GM23338 (cell line): ENCODE measurements at regions not wholly inside any gene's neighbourhood (a gene's known extent, or its start where the extent isn't known, plus 50 kb on each side); places are given as distances from the start of the nearest gene placed in this dataset.

Source experiments
- CREB1 ChIP-seq: fragments of 250-450 bp; sonication (Bioruptor Pico); IDR thresholded peaks from 2 replicates; pipeline ENCODE4 v1.5.0; 2020; ENCODE audit warnings: low read depth, mild to moderate bottlenecking, moderate library complexity
- EZH2 ChIP-seq: fragments of 200-600 bp; sonication (generic); IDR thresholded peaks from one replicate; pipeline ENCODE4 v1.8.0; 2017; ENCODE audit warnings: antibody characterized with exemption, mild to moderate bottlenecking, low read depth; ENCODE audit not compliant: unreplicated experiment
- EZH2phosphoT487 ChIP-seq: fragments of 200-600 bp; sonication (generic); IDR thresholded peaks from one replicate; pipeline ENCODE4 v1.8.1; 2018; ENCODE audit warnings: antibody characterized with exemption; ENCODE audit not compliant: unreplicated experiment
- JUNB ChIP-seq: IDR thresholded peaks from one replicate; pipeline ENCODE4 v1.6.1; 2016; ENCODE audit warnings: antibody characterized with exemption; ENCODE audit not compliant: unreplicated experiment
- NANOG ChIP-seq: IDR thresholded peaks from 2 replicates; pipeline ENCODE4 v1.6.1; 2016; ENCODE audit warnings: antibody characterized with exemption, borderline replicate concordance
- POLR2AphosphoS5 ChIP-seq: IDR thresholded peaks from 2 replicates; pipeline ENCODE4 v1.6.1; 2016; ENCODE audit warnings: antibody characterized with exemption, low read depth
- REST ChIP-seq: IDR thresholded peaks from one replicate; pipeline ENCODE4 v1.6.1; 2018; ENCODE audit warnings: antibody characterized with exemption; ENCODE audit not compliant: unreplicated experiment
- STAT1 ChIP-seq: IDR thresholded peaks from one replicate; pipeline ENCODE4 v1.6.1; 2016; ENCODE audit warnings: antibody characterized with exemption; ENCODE audit not compliant: unreplicated experiment
- ZNF114 ChIP-seq: fragments of 250-450 bp; sonication (Bioruptor Pico); IDR thresholded peaks from 2 replicates; pipeline ENCODE4 v1.5.0; 2020; ENCODE audit warnings: mild to moderate bottlenecking, moderate library complexity
- ZNF331 ChIP-seq: fragments of 250-450 bp; sonication (Bioruptor Pico); IDR thresholded peaks from 2 replicates; pipeline ENCODE4 v1.5.0; 2020; ENCODE audit warnings: low read depth, mild to moderate bottlenecking, moderate library complexity
- TF ChIP-seq, protein P1 (sequence below), 2 experiments: fragments of 200-600 bp in 1 of 2; sonication (generic) in 1 of 2; conservative IDR thresholded peaks; 2 replicates each; pipeline versions ENCODE4 v1.5.1 to v1.6.1; 2016 to 2017; ENCODE audit warnings: antibody characterized with exemption in 2 of 2, low read depth in 2 of 2, mild to moderate bottlenecking in 2 of 2, moderate library complexity in 1 of 2
- TF ChIP-seq, protein P2 (sequence below): fragments of 250-450 bp; sonication (Bioruptor Pico); IDR thresholded peaks from 2 replicates; pipeline ENCODE4 v1.5.0; 2020; ENCODE audit warnings: mild to moderate bottlenecking, moderate library complexity
- TF ChIP-seq, protein P3 (sequence below): IDR thresholded peaks from 2 replicates; pipeline ENCODE4 v1.6.1; 2016; ENCODE audit warnings: antibody characterized with exemption

GRCh38 chr4:31058656-31059055, 338.5 kb downstream of the PCDH7 start:
- TF ChIP-seq EZH2 (no peak), POLR2AphosphoS5 (no peak), CREB1 (CRISPR knock-in tag) (no peak), STAT1 (no peak), JUNB (no peak), EZH2phosphoT487 (no peak), REST (no peak), ZNF114 (no peak), NANOG (no peak), ZNF331 (CRISPR knock-in tag) (no peak)
- TF ChIP-seq, protein P1, sequence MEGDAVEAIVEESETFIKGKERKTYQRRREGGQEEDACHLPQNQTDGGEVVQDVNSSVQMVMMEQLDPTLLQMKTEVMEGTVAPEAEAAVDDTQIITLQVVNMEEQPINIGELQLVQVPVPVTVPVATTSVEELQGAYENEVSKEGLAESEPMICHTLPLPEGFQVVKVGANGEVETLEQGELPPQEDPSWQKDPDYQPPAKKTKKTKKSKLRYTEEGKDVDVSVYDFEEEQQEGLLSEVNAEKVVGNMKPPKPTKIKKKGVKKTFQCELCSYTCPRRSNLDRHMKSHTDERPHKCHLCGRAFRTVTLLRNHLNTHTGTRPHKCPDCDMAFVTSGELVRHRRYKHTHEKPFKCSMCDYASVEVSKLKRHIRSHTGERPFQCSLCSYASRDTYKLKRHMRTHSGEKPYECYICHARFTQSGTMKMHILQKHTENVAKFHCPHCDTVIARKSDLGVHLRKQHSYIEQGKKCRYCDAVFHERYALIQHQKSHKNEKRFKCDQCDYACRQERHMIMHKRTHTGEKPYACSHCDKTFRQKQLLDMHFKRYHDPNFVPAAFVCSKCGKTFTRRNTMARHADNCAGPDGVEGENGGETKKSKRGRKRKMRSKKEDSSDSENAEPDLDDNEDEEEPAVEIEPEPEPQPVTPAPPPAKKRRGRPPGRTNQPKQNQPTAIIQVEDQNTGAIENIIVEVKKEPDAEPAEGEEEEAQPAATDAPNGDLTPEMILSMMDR (conservative IDR thresholded peaks at IDR 0.05; ENCODE audit: low read depth in 2 of 2) = no peak
- TF ChIP-seq, protein P2, sequence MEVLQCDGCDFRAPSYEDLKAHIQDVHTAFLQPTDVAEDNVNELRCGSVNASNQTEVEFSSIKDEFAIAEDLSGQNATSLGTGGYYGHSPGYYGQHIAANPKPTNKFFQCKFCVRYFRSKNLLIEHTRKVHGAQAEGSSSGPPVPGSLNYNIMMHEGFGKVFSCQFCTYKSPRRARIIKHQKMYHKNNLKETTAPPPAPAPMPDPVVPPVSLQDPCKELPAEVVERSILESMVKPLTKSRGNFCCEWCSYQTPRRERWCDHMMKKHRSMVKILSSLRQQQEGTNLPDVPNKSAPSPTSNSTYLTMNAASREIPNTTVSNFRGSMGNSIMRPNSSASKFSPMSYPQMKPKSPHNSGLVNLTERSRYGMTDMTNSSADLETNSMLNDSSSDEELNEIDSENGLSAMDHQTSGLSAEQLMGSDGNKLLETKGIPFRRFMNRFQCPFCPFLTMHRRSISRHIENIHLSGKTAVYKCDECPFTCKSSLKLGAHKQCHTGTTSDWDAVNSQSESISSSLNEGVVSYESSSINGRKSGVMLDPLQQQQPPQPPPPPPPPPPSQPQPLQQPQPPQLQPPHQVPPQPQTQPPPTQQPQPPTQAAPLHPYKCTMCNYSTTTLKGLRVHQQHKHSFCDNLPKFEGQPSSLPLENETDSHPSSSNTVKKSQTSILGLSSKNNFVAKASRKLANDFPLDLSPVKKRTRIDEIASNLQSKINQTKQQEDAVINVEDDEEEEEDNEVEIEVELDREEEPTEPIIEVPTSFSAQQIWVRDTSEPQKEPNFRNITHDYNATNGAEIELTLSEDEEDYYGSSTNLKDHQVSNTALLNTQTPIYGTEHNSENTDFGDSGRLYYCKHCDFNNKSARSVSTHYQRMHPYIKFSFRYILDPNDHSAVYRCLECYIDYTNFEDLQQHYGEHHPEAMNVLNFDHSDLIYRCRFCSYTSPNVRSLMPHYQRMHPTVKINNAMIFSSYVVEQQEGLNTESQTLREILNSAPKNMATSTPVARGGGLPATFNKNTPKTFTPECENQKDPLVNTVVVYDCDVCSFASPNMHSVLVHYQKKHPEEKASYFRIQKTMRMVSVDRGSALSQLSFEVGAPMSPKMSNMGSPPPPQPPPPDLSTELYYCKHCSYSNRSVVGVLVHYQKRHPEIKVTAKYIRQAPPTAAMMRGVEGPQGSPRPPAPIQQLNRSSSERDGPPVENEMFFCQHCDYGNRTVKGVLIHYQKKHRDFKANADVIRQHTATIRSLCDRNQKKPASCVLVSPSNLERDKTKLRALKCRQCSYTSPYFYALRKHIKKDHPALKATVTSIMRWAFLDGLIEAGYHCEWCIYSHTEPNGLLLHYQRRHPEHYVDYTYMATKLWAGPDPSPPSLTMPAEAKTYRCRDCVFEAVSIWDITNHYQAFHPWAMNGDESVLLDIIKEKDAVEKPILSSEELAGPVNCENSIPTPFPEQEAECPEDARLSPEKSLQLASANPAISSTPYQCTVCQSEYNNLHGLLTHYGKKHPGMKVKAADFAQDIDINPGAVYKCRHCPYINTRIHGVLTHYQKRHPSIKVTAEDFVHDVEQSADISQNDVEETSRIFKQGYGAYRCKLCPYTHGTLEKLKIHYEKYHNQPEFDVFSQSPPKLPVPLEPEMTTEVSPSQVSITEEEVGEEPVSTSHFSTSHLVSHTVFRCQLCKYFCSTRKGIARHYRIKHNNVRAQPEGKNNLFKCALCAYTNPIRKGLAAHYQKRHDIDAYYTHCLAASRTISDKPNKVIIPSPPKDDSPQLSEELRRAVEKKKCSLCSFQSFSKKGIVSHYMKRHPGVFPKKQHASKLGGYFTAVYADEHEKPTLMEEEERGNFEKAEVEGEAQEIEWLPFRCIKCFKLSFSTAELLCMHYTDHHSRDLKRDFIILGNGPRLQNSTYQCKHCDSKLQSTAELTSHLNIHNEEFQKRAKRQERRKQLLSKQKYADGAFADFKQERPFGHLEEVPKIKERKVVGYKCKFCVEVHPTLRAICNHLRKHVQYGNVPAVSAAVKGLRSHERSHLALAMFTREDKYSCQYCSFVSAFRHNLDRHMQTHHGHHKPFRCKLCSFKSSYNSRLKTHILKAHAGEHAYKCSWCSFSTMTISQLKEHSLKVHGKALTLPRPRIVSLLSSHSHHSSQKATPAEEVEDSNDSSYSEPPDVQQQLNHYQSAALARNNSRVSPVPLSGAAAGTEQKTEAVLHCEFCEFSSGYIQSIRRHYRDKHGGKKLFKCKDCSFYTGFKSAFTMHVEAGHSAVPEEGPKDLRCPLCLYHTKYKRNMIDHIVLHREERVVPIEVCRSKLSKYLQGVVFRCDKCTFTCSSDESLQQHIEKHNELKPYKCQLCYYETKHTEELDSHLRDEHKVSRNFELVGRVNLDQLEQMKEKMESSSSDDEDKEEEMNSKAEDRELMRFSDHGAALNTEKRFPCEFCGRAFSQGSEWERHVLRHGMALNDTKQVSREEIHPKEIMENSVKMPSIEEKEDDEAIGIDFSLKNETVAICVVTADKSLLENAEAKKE (CRISPR knock-in tag) = no peak
- TF ChIP-seq, protein P3, sequence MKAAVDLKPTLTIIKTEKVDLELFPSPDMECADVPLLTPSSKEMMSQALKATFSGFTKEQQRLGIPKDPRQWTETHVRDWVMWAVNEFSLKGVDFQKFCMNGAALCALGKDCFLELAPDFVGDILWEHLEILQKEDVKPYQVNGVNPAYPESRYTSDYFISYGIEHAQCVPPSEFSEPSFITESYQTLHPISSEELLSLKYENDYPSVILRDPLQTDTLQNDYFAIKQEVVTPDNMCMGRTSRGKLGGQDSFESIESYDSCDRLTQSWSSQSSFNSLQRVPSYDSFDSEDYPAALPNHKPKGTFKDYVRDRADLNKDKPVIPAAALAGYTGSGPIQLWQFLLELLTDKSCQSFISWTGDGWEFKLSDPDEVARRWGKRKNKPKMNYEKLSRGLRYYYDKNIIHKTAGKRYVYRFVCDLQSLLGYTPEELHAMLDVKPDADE = no peak
